K562 (cell line): ENCODE measurements at regions not wholly inside any gene's neighbourhood (a gene's known extent, or its start where the extent isn't known, plus 50 kb on each side); places are given as distances from the start of the nearest gene placed in this dataset.

Experiments used
- ATAC-seq: fragments of 200-7000 bp; cut with Tn5 transposase; 3 replicates; pipeline ENCODE4 v1.9.1; 2020; ENCODE audit warnings: moderate library complexity
- BruUV-seq: library from RNA; stranded (reverse); fragments of 400-500 nt; replicated peaks from 2 replicates; lab custom pipeline; 2021; lab: Mats Ljungman, UMichigan
- CTCF ChIA-PET: fragments of 300-600 bp; formaldehyde crosslinking; extraction: SDS; loops from one replicate; lab custom pipeline; 2021; ENCODE audit warnings: low intra/inter-chr PET ratio; lab: Yijun Ruan, JAX
- POLR2A ChIA-PET: fragments of 300-600, 350-650 bp; sonication (Branson Sonifier 250); formaldehyde crosslinking; extraction: SDS; loops from one replicate; lab custom pipeline; 2021; ENCODE audit warnings: antibody characterized with exemption, inconsistent platforms; lab: Yijun Ruan, JAX
- DNase-seq, 4 experiments: peaks; one replicate each; pipeline versions ENCODE4 v3.0.0 to v3.0.0-alpha.2; 2011 to 2018; ENCODE audit warnings: low spot score in 3 of 4, mixed read lengths in 3 of 4; ENCODE audit errors: extremely low read depth in 1 of 4
- FAIRE-seq: peaks from 2 replicates; lab custom pipeline; 2011; peaks lifted over from hg19 to GRCh38; lab: Jason Lieb, UNC
- H2AFZ ChIP-seq: 2 replicates; pipeline ENCODE4 v1.6.0; 2011; ENCODE audit warnings: low read depth, low read length, control low read depth, inconsistent platforms
- H3K27ac ChIP-seq: fragments of 200-600 bp; 3 replicates; pipeline ENCODE4 v1.8.0; 2011; ENCODE audit warnings: low read depth, mild to moderate bottlenecking, control low read depth, inconsistent platforms, low read length, moderate library complexity, mixed read lengths; ENCODE audit errors: extremely low read depth
- H3K27me3 ChIP-seq, 2 experiments: fragments of 300-600 bp in 1 of 2; 2 replicates in 1 of 2; 3 replicates in 1 of 2; pipeline versions ENCODE4 v1.6.0 to v1.8.0; 2011; ENCODE audit warnings: inconsistent platforms in 2 of 2, low read length in 2 of 2, mild to moderate bottlenecking in 1 of 2, mixed read lengths in 1 of 2, moderate library complexity in 1 of 2; ENCODE audit not compliant: control insufficient read depth in 2 of 2, insufficient read depth in 2 of 2
- H3K36me3 ChIP-seq: fragments of 300-600 bp; 3 replicates; pipeline ENCODE4 v1.8.0; 2011; ENCODE audit warnings: mild to moderate bottlenecking, low read length, inconsistent platforms; ENCODE audit not compliant: control insufficient read depth, insufficient read depth
- H3K4me1 ChIP-seq, 2 experiments: fragments of 200-600 bp in 1 of 2; replicated peaks in 1 of 2; 2 replicates in 1 of 2; 3 replicates in 1 of 2; pipeline versions ENCODE4 v1.5.1 to v1.8.0; 2011; ENCODE audit warnings: inconsistent platforms in 2 of 2, low read length in 2 of 2, mild to moderate bottlenecking in 1 of 2, mixed read lengths in 1 of 2, moderate library complexity in 1 of 2; ENCODE audit not compliant: control insufficient read depth in 2 of 2, insufficient read depth in 2 of 2
- H3K4me2 ChIP-seq: 2 replicates; pipeline ENCODE4 v1.6.1; 2011; ENCODE audit warnings: low read length, control low read depth, inconsistent platforms, mixed read lengths; ENCODE audit not compliant: insufficient read depth
- H3K4me3 ChIP-seq: fragments of 200-600 bp; sonication (generic), shearing (Covaris generic); 2 replicates; pipeline ENCODE4 v1.5.1; 2016; ENCODE audit warnings: control low read depth, inconsistent platforms
- H3K79me2 ChIP-seq: fragments of 200-600 bp; 3 replicates; pipeline ENCODE4 v1.8.0; 2011; ENCODE audit warnings: low read length, inconsistent platforms; ENCODE audit not compliant: control insufficient read depth, insufficient read depth
- H3K9ac ChIP-seq, 2 experiments: 2 replicates each; pipeline versions ENCODE4 v1.6.0 to v1.6.1; 2011; ENCODE audit warnings: low read depth in 2 of 2, low read length in 2 of 2, control low read depth in 1 of 2, inconsistent platforms in 1 of 2, mild to moderate bottlenecking in 1 of 2, mixed read lengths in 1 of 2; ENCODE audit not compliant: insufficient read depth in 1 of 2
- H3K9me1 ChIP-seq: one replicate; pipeline ENCODE4 v1.6.0; 2011; ENCODE audit warnings: inconsistent platforms, mild to moderate bottlenecking, low read length, moderate library complexity; ENCODE audit not compliant: control insufficient read depth, insufficient read depth
- H3K9me3 ChIP-seq: replicated peaks from 2 replicates; pipeline ENCODE4 v1.5.1; 2011; ENCODE audit warnings: low read depth, low read length, inconsistent platforms; ENCODE audit not compliant: control insufficient read depth, insufficient read depth
- H4K20me1 ChIP-seq: replicated peaks from 2 replicates; pipeline ENCODE4 v1.6.1; 2011; ENCODE audit warnings: low read length, inconsistent platforms, mixed read lengths; ENCODE audit not compliant: control insufficient read depth, insufficient read depth
- FOXA1 ChIP-seq: fragments of 450-650 bp; IDR thresholded peaks from 2 replicates; pipeline ENCODE4 v1.6.1; 2016; ENCODE audit warnings: mild to moderate bottlenecking, borderline replicate concordance
- FOXA3 ChIP-seq, 2 experiments: fragments of 450-650 bp in 1 of 2; sonication (generic) in 1 of 2; formaldehyde crosslinking; IDR thresholded peaks in 1 of 2; conservative IDR thresholded peaks in 1 of 2; 2 replicates each; pipeline versions ENCODE4 v1.4.0 to v1.8.0; 2020 to 2022; ENCODE audit warnings: mild to moderate bottlenecking in 2 of 2, missing genetic modification reagents in 1 of 2
- HNRNPK ChIP-seq: fragments of 200-400 bp; formaldehyde crosslinking; IDR thresholded peaks from one replicate; pipeline ENCODE4 v1.6.1; 2018; ENCODE audit warnings: mild to moderate bottlenecking, low read depth, low read length; ENCODE audit not compliant: poor library complexity, severe bottlenecking
- HOXB6 ChIP-seq: fragments of 250-450 bp; sonication (Bioruptor Pico); IDR thresholded peaks from 2 replicates; pipeline ENCODE4 v1.5.1; 2022; ENCODE audit warnings: mild to moderate bottlenecking, borderline replicate concordance
- LEF1 ChIP-seq: fragments of 450-650 bp; IDR thresholded peaks from 2 replicates; pipeline ENCODE4 v1.6.1; 2016; ENCODE audit warnings: mild to moderate bottlenecking
- MCM3 ChIP-seq: fragments of 450-650 bp; IDR thresholded peaks from 2 replicates; pipeline ENCODE4 v1.6.1; 2016
- MCM5 ChIP-seq: fragments of 450-650 bp; IDR thresholded peaks from 2 replicates; pipeline ENCODE4 v1.6.1; 2016; ENCODE audit warnings: low read depth
- MEF2A ChIP-seq: IDR thresholded peaks from 2 replicates; pipeline ENCODE4 v1.6.1; 2011; ENCODE audit warnings: low read depth, mild to moderate bottlenecking, low read length, moderate library complexity; ENCODE audit not compliant: control insufficient read depth
- NRF1 ChIP-seq, 2 experiments: fragments of 450-650 bp; IDR thresholded peaks in 1 of 2; conservative IDR thresholded peaks in 1 of 2; 2 replicates each; pipeline ENCODE4 v1.6.1; 2014; ENCODE audit warnings: mild to moderate bottlenecking in 2 of 2
- ZNF551 ChIP-seq: fragments of 250-450 bp; sonication (Bioruptor Pico); IDR thresholded peaks from 2 replicates; pipeline ENCODE4 v1.5.0; 2021; ENCODE audit warnings: mild to moderate bottlenecking, moderate library complexity
- ZNF586 ChIP-seq: fragments of 450-650 bp; formaldehyde crosslinking; conservative IDR thresholded peaks from 2 replicates; pipeline ENCODE4 v1.4.0; 2020; ENCODE audit warnings: mild to moderate bottlenecking, moderate library complexity
- ZNF668 ChIP-seq: fragments of 250-450 bp; sonication (Bioruptor Pico); IDR thresholded peaks from 2 replicates; pipeline ENCODE4 v1.8.0; 2022; ENCODE audit warnings: mild to moderate bottlenecking, inconsistent platforms
- WGBS: fragments of 100-300 bp; shearing (Covaris generic); methylation state at CpG from one replicate; pipeline ENCODE4 v1.1.6; 2016; ENCODE audit warnings: low coverage, mixed read lengths; ENCODE audit not compliant: insufficient coverage; ENCODE audit errors: missing lambda C conversion rate; 5-methylcytosine and 5-hydroxymethylcytosine counted together
- in situ Hi-C: fragments of 300-500 bp; cut with MboI; formaldehyde crosslinking; loops from 4 replicates; pipeline ENCODE4 v1.15.0; 2018; ENCODE audit warnings: inconsistent platforms, mixed read lengths
- intact Hi-C: fragments of 100-400 bp; cut with micrococcal nuclease; formaldehyde crosslinking; loops from 2 replicates; pipeline ENCODE4 v1.14.2; 2022
- TF ChIP-seq, protein P1 (sequence below): fragments of 450-650 bp; IDR thresholded peaks from 2 replicates; pipeline ENCODE4 v1.6.1; 2016; ENCODE audit warnings: mild to moderate bottlenecking
- TF ChIP-seq, protein P2 (sequence below): fragments of 450-650 bp; formaldehyde crosslinking; IDR thresholded peaks from 2 replicates; pipeline ENCODE4 v1.4.0; 2020; ENCODE audit warnings: mild to moderate bottlenecking, moderate library complexity

DNA sequence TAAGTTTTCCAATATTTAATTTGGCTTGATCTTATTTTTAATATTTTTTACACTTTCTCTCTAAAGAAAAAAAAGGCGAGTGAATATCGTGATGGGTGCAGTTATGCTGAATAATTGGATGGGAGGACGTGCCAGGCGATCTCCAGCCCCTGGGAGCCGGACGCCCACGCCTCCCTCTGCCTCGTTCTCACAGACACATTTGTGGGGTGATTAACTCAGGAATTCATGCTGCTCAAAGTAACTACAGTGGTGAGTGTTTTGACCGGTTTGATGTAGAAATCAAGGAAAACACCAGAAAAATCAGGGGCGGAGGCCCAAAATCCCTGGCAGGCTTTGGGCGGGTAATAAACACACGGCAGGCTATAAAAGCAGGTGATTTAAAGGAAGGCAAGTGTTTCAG lies 736.8 kb upstream of the SALL3 start:
- H3K79me2 ChIP-seq: no peaks in the 10 kb centered on the region
- ChIA-PET POLR2A (no interaction called here), CTCF (interaction anchor here (0.6 kb wide), 1 partner anchor 342 kb away, joined by 3 read pairs; no protein-coding TSS in a partner anchor)
- no peak overlapping the region for H3K4me3 ChIP-seq
- no peaks in the 10 kb centered on the region for H4K20me1 ChIP-seq
- TF ChIP-seq NRF1 (conservative IDR thresholded peaks at IDR 0.05 in 1 of 2, IDR thresholded peaks at IDR 0.05 in 1 of 2): no peak
- TF ChIP-seq FOXA1: no peak
- WGBS: 0% methylated on average over 12 of the region's 12 CpGs
- intact Hi-C loops (no loop called here), in situ Hi-C loops (no loop called here)
- BruUV-seq: no TSS peak
- H3K27ac ChIP-seq: no peak overlapping the region
- no peak overlapping the region for H3K9ac ChIP-seq
- H3K4me2 ChIP-seq: no peak overlapping the region
- no peak overlapping the region for H2AFZ ChIP-seq
- no peaks in the 10 kb centered on the region; the same call in 2 of the 3 replicates for H3K36me3 ChIP-seq
- FAIRE-seq (no peak), ATAC-seq (no peak), DNase-seq (no peak)
- H3K9me3 ChIP-seq: no peaks in the 10 kb centered on the region
- no peaks in the 10 kb centered on the region for H3K9me1 ChIP-seq
- peaks cover 0 to 19% of the 10 kb centered on the region in 2 experiments; a peak in 4 of 5 replicates for H3K27me3 ChIP-seq
- H3K4me1 ChIP-seq: no peaks in the 10 kb centered on the region

DNA sequence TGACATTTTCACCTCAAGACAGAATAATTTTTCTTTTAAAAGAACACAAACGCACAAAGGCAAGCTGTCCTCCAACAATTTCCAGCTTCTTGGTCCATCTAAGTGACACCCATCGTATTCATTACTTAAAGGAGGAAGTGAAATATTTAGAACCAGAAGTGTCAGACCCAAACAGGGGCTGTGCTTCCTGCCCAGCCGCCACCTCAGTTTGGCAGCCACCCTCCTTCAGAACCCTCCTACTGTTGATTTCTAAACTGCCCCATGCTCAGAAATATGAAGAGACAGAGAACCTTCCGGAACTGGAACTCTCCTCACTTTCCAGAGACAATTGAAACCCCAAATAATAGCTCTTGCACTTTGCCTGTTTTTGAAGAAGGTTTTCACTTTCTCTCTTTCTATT lies 734.8 kb upstream of the SALL3 start:
- peaks cover 0 to 26% of the 10 kb centered on the region in 2 experiments; a peak in 4 of 5 replicates for H3K27me3 ChIP-seq
- no peak overlapping the region for H2AFZ ChIP-seq
- no peak for FAIRE-seq
- 0% methylated on average over 4 of the region's 4 CpGs for WGBS
- no peaks in the 10 kb centered on the region for H3K9me3 ChIP-seq
- ChIA-PET CTCF (no interaction called here), POLR2A (no interaction called here)
- no peak overlapping the region for H3K4me3 ChIP-seq
- intact Hi-C loops: no loop called here
- in situ Hi-C loops: no loop called here
- no peaks in the 10 kb centered on the region for H3K79me2 ChIP-seq
- no peaks in the 10 kb centered on the region for H3K4me1 ChIP-seq
- no peak for DNase-seq
- no peaks in the 10 kb centered on the region for H4K20me1 ChIP-seq
- no TSS peak for BruUV-seq
- no peak overlapping the region for H3K9ac ChIP-seq
- no peak overlapping the region for H3K27ac ChIP-seq
- ATAC-seq: no peak
- H3K9me1 ChIP-seq: no peaks in the 10 kb centered on the region
- H3K4me2 ChIP-seq: no peak overlapping the region
- H3K36me3 ChIP-seq: no peaks in the 10 kb centered on the region
- TF ChIP-seq, protein P1, sequence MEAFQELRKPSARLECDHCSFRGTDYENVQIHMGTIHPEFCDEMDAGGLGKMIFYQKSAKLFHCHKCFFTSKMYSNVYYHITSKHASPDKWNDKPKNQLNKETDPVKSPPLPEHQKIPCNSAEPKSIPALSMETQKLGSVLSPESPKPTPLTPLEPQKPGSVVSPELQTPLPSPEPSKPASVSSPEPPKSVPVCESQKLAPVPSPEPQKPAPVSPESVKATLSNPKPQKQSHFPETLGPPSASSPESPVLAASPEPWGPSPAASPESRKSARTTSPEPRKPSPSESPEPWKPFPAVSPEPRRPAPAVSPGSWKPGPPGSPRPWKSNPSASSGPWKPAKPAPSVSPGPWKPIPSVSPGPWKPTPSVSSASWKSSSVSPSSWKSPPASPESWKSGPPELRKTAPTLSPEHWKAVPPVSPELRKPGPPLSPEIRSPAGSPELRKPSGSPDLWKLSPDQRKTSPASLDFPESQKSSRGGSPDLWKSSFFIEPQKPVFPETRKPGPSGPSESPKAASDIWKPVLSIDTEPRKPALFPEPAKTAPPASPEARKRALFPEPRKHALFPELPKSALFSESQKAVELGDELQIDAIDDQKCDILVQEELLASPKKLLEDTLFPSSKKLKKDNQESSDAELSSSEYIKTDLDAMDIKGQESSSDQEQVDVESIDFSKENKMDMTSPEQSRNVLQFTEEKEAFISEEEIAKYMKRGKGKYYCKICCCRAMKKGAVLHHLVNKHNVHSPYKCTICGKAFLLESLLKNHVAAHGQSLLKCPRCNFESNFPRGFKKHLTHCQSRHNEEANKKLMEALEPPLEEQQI: no peak
- TF ChIP-seq MCM5 (no peak), MEF2A (no peak), HNRNPK (no peak), ZNF586 (CRISPR knock-in tag) (no peak), HOXB6 (CRISPR knock-in tag) (no peak), LEF1 (no peak), FOXA3 (CRISPR knock-in tag; conservative IDR thresholded peaks at IDR 0.05 in 1 of 2, IDR thresholded peaks at IDR 0.05 in 1 of 2) (no peak), MCM3 (no peak), ZNF551 (CRISPR knock-in tag) (no peak), ZNF668 (CRISPR knock-in tag) (no peak)
- TF ChIP-seq, protein P2, sequence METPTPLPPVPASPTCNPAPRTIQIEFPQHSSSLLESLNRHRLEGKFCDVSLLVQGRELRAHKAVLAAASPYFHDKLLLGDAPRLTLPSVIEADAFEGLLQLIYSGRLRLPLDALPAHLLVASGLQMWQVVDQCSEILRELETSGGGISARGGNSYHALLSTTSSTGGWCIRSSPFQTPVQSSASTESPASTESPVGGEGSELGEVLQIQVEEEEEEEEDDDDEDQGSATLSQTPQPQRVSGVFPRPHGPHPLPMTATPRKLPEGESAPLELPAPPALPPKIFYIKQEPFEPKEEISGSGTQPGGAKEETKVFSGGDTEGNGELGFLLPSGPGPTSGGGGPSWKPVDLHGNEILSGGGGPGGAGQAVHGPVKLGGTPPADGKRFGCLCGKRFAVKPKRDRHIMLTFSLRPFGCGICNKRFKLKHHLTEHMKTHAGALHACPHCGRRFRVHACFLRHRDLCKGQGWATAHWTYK (CRISPR knock-in tag): no peak
